Eye (tissue), 1 donor: ENCODE measurements at regions not wholly inside any gene's neighbourhood (a gene's known extent, or its start where the extent isn't known, plus 50 kb on each side); places are given as distances from the start of the nearest gene placed in this dataset.
"Not testable (repeated sequence)": the region's sequence is repeated elsewhere in the genome, so short reads cannot be mapped to it uniquely, and the experiment has no call there.

Experiments
- DNase-seq: peaks from one replicate; pipeline ENCODE4 v3.0.0-alpha.2; 2015

GRCh38 chr2:236836028-236836427 lies 249.7 kb upstream of the COPS8 start:
- DNase-seq: not testable (repeated sequence)

GRCh38 chr2:236840215-236840614 lies 245.5 kb upstream of the COPS8 start:
- no peak for DNase-seq

- no peak for DNase-seq
These were observed 244.8 kb upstream of the COPS8 start for GRCh38 chr2:236840857-236841256.

- no peak for DNase-seq
These were observed 244.3 kb upstream of the COPS8 start for GRCh38 chr2:236841389-236841788.

GRCh38 chr2:236843161-236843968 lies 242.3 kb upstream of the COPS8 start:
- DNase-seq: no peak

GRCh38 chr2:236844711-236845110 lies 241.0 kb upstream of the COPS8 start:
- no peak for DNase-seq

- DNase-seq: no peak
These were observed 238.7 kb upstream of the COPS8 start for GRCh38 chr2:236847023-236847422.

GRCh38 chr2:236847538-236848263 lies 238.0 kb upstream of the COPS8 start:
- DNase-seq: no peak

- DNase-seq: peak; percentile 70
These were observed 237.2 kb upstream of the COPS8 start for GRCh38 chr2:236848501-236848900.

- no peak for DNase-seq
These were observed 236.2 kb upstream of the COPS8 start for GRCh38 chr2:236849508-236849907.

- DNase-seq: no peak
These were observed 235.7 kb upstream of the COPS8 start for GRCh38 chr2:236849940-236850339.

- DNase-seq: no peak
These were observed 234.5 kb upstream of the COPS8 start for GRCh38 chr2:236851187-236851586.

GRCh38 chr2:236852100-236852976 lies 233.4 kb upstream of the COPS8 start:
- DNase-seq: no peak

- no peak for DNase-seq
These were observed 232.7 kb upstream of the COPS8 start for GRCh38 chr2:236852977-236853374.

- DNase-seq: no peak
These were observed 232.1 kb upstream of the COPS8 start for GRCh38 chr2:236853585-236854051.

- no peak for DNase-seq
These were observed 230.4 kb upstream of the COPS8 start for GRCh38 chr2:236855176-236855865.

- DNase-seq: no peak
These were observed 229.5 kb upstream of the COPS8 start for GRCh38 chr2:236855866-236856847.

GRCh38 chr2:236856848-236857235 lies 228.8 kb upstream of the COPS8 start:
- DNase-seq: peak; percentile 63

- DNase-seq: peak; percentile 82
These were observed 228.4 kb upstream of the COPS8 start for GRCh38 chr2:236857246-236857645.

GRCh38 chr2:236857781-236858180 lies 227.9 kb upstream of the COPS8 start:
- no peak for DNase-seq

- DNase-seq: no peak
These were observed 227.0 kb upstream of the COPS8 start for GRCh38 chr2:236858661-236859060.
